SK-N-SH treated with all-trans-retinoic acid at 6 μM for 48 hours (cell line): ENCODE measurements at regions not wholly inside any gene's neighbourhood (a gene's known extent, or its start where the extent isn't known, plus 50 kb on each side); places are given as distances from the start of the nearest gene placed in this dataset.
A peak's percentile ranks its signal among the peaks of the same experiment; 100 is the strongest.

Experiments
- ATAC-seq: fragments of 200-7000 bp; cut with Tn5 transposase; 3 replicates; pipeline ENCODE4 v1.9.1; 2020; ENCODE audit warnings: mild to moderate bottlenecking, moderate library complexity
- ARNTL ChIP-seq: fragments of 450-650 bp; formaldehyde crosslinking; IDR thresholded peaks from 2 replicates; pipeline ENCODE4 v1.5.0; 2020; ENCODE audit warnings: low read depth, mild to moderate bottlenecking, moderate library complexity, borderline replicate concordance
- BACH2 ChIP-seq: fragments of 250-450 bp; sonication (Bioruptor Pico); IDR thresholded peaks from 2 replicates; pipeline ENCODE4 v1.9.0; 2021; ENCODE audit warnings: mild to moderate bottlenecking, borderline replicate concordance
- CSDC2 ChIP-seq: fragments of 250-450 bp; sonication (Bioruptor Pico); IDR thresholded peaks from 2 replicates; pipeline ENCODE4 v1.5.0; 2020; ENCODE audit warnings: mild to moderate bottlenecking, moderate library complexity
- GLIS3 ChIP-seq: fragments of 250-450 bp; sonication (Bioruptor Pico); IDR thresholded peaks from 2 replicates; pipeline ENCODE4 v1.5.0; 2020; ENCODE audit warnings: mild to moderate bottlenecking, moderate library complexity
- OSR1 ChIP-seq: fragments of 250-450 bp; sonication (Bioruptor Pico); IDR thresholded peaks from 2 replicates; pipeline ENCODE4 v1.8.0; 2022; ENCODE audit warnings: moderate library complexity, mild to moderate bottlenecking, inconsistent platforms
- PPARA ChIP-seq: fragments of 250-450 bp; sonication (Bioruptor Pico); IDR thresholded peaks from 2 replicates; pipeline ENCODE4 v1.5.0; 2020; ENCODE audit warnings: mild to moderate bottlenecking, borderline replicate concordance
- RARB ChIP-seq: fragments of 250-450 bp; sonication (Bioruptor Pico); IDR thresholded peaks from 2 replicates; pipeline ENCODE4 v1.8.0; 2021; ENCODE audit warnings: mild to moderate bottlenecking, moderate library complexity
- SNAI2 ChIP-seq: fragments of 250-450 bp; sonication (Bioruptor Pico); IDR thresholded peaks from 2 replicates; pipeline ENCODE4 v1.5.0; 2020; ENCODE audit warnings: mild to moderate bottlenecking, moderate library complexity
- TCF4 ChIP-seq: fragments of 250-450 bp; sonication (Bioruptor Pico); IDR thresholded peaks from 2 replicates; pipeline ENCODE4 v1.8.0; 2021; ENCODE audit warnings: mild to moderate bottlenecking, moderate library complexity, borderline replicate concordance
- TOX ChIP-seq: fragments of 250-450 bp; sonication (Bioruptor Pico); IDR thresholded peaks from 2 replicates; pipeline ENCODE4 v1.8.0; 2021; ENCODE audit warnings: mild to moderate bottlenecking, moderate library complexity, borderline replicate concordance
- ZC3H10 ChIP-seq: fragments of 250-450 bp; sonication (Bioruptor Pico); IDR thresholded peaks from 2 replicates; pipeline ENCODE4 v1.5.1; 2021; ENCODE audit warnings: mild to moderate bottlenecking, moderate library complexity
- ZFP3 ChIP-seq: fragments of 250-450 bp; sonication (Bioruptor Pico); IDR thresholded peaks from 2 replicates; pipeline ENCODE4 v1.5.0; 2020; ENCODE audit warnings: mild to moderate bottlenecking, moderate library complexity
- ZFP30 ChIP-seq: fragments of 450-650 bp; formaldehyde crosslinking; IDR thresholded peaks from 2 replicates; pipeline ENCODE4 v1.5.0; 2022; ENCODE audit warnings: mild to moderate bottlenecking, moderate library complexity
- ZNF565 ChIP-seq: fragments of 450-650 bp; formaldehyde crosslinking; conservative IDR thresholded peaks from 2 replicates; pipeline ENCODE4 v1.5.0; 2020; ENCODE audit warnings: low read depth, mild to moderate bottlenecking, moderate library complexity
- ZNF70 ChIP-seq: fragments of 450-650 bp; formaldehyde crosslinking; IDR thresholded peaks from 2 replicates; pipeline ENCODE4 v1.5.0; 2020; ENCODE audit warnings: mild to moderate bottlenecking, moderate library complexity
- ZNF8 ChIP-seq: fragments of 450-650 bp; formaldehyde crosslinking; IDR thresholded peaks from 2 replicates; pipeline ENCODE4 v1.5.0; 2020; ENCODE audit warnings: mild to moderate bottlenecking, moderate library complexity
- TF ChIP-seq, protein P1 (sequence below): fragments of 250-450 bp; sonication (Bioruptor Pico); IDR thresholded peaks from 2 replicates; pipeline ENCODE4 v1.8.0; 2021; ENCODE audit warnings: low read depth, mild to moderate bottlenecking, moderate library complexity, borderline replicate concordance
- TF ChIP-seq, protein P2 (sequence below): fragments of 250-450 bp; sonication (Bioruptor Pico); IDR thresholded peaks from 2 replicates; pipeline ENCODE4 v1.8.0; 2020; ENCODE audit warnings: mild to moderate bottlenecking, moderate library complexity, borderline replicate concordance
- TF ChIP-seq, protein P3 (sequence below): fragments of 250-450 bp; sonication (Bioruptor Pico); IDR thresholded peaks from 2 replicates; pipeline ENCODE4 v1.5.0; 2020; ENCODE audit warnings: mild to moderate bottlenecking, moderate library complexity
- TF ChIP-seq, protein P4 (sequence below): fragments of 250-450 bp; sonication (Bioruptor Pico); IDR thresholded peaks from 2 replicates; pipeline ENCODE4 v1.5.1; 2021; ENCODE audit warnings: mild to moderate bottlenecking, moderate library complexity

DNA sequence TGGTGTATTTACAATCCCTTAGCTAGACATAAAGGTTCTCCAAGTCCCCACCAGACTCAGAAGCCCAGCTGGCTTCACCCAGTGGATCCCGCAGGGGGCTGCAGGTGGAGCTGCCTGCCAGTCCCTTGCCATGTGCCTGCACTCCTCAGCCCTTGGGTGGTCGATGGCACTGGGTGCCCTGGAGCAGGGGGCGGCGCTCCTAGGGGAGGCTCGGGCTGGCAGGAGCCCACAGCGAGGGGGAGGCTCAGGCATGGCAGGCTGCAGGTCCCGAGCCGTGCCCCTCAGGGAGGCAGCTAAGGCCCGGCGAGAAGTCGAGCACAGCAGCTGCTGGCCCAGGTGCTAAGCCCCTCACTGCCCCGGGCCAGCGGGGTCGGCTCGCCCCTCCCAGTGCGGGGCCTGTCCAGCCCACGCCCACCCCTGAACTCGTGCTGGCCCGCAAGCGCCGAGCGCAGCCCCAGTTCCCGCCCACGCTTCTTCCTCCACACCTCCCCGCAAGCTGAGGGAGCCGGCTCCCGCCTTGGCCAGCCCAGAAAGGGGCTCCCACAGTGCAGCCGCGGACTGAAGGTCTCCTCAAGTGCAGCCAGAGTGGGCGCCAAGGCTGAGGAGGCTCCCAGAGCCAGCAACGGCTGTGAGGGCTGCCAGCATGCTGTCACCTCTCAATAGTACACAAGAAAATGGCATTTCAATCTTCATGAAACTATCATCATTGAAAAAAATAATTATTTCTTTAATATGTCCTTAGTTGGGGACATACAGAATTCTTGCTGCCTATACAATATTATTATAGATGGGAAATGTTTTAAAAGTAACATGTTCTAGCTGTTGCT is 189.1 kb downstream of the SLC7A11 start:
- peak; percentile 12 for ATAC-seq
- TF ChIP-seq ZNF565 (CRISPR knock-in tag) = no peak
- TF ChIP-seq ZFP30 (CRISPR knock-in tag) = no peak
- TF ChIP-seq, protein P1, sequence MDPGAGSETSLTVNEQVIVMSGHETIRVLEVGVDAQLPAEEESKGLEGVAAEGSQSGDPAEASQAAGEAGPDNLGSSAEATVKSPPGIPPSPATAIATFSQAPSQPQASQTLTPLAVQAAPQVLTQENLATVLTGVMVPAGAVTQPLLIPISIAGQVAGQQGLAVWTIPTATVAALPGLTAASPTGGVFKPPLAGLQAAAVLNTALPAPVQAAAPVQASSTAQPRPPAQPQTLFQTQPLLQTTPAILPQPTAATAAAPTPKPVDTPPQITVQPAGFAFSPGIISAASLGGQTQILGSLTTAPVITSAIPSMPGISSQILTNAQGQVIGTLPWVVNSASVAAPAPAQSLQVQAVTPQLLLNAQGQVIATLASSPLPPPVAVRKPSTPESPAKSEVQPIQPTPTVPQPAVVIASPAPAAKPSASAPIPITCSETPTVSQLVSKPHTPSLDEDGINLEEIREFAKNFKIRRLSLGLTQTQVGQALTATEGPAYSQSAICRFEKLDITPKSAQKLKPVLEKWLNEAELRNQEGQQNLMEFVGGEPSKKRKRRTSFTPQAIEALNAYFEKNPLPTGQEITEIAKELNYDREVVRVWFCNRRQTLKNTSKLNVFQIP (CRISPR knock-in tag) = no peak
- no peak for TF ChIP-seq GLIS3 (CRISPR knock-in tag)
- TF ChIP-seq TOX (CRISPR knock-in tag) = no peak
- TF ChIP-seq, protein P2, sequence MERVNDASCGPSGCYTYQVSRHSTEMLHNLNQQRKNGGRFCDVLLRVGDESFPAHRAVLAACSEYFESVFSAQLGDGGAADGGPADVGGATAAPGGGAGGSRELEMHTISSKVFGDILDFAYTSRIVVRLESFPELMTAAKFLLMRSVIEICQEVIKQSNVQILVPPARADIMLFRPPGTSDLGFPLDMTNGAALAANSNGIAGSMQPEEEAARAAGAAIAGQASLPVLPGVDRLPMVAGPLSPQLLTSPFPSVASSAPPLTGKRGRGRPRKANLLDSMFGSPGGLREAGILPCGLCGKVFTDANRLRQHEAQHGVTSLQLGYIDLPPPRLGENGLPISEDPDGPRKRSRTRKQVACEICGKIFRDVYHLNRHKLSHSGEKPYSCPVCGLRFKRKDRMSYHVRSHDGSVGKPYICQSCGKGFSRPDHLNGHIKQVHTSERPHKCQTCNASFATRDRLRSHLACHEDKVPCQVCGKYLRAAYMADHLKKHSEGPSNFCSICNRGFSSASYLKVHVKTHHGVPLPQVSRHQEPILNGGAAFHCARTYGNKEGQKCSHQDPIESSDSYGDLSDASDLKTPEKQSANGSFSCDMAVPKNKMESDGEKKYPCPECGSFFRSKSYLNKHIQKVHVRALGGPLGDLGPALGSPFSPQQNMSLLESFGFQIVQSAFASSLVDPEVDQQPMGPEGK (CRISPR knock-in tag) = no peak
- TF ChIP-seq ARNTL = no peak
- no peak for TF ChIP-seq RARB (CRISPR knock-in tag)
- no peak for TF ChIP-seq SNAI2 (CRISPR knock-in tag)
- TF ChIP-seq PPARA = no peak
- TF ChIP-seq ZFP3 (CRISPR knock-in tag) = no peak
- TF ChIP-seq ZNF70 = no peak

DNA sequence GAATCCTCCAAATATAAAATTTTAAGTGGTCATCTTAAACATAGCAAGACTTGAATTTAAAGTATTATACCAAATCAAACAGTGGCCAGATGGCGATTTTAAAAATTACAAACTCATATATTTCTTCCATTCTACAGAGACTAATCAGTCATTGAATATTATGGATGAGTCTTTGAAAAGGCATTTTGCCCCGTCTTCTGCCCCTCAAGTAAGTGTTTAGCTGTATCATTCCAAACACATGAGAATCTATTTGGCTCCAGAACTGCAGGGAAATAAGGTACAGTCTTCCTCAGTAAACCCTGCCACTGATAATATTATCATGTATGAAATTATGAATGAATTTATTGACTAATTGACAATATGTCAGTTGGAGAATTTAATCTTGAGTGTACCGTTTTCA is 191.0 kb downstream of the SLC7A11 start:
- ATAC-seq = peak; percentile 23; the same call in 1 of the 3 replicates
- TF ChIP-seq ZNF70 = no peak
- no peak for TF ChIP-seq OSR1 (CRISPR knock-in tag)
- TF ChIP-seq, protein P3, sequence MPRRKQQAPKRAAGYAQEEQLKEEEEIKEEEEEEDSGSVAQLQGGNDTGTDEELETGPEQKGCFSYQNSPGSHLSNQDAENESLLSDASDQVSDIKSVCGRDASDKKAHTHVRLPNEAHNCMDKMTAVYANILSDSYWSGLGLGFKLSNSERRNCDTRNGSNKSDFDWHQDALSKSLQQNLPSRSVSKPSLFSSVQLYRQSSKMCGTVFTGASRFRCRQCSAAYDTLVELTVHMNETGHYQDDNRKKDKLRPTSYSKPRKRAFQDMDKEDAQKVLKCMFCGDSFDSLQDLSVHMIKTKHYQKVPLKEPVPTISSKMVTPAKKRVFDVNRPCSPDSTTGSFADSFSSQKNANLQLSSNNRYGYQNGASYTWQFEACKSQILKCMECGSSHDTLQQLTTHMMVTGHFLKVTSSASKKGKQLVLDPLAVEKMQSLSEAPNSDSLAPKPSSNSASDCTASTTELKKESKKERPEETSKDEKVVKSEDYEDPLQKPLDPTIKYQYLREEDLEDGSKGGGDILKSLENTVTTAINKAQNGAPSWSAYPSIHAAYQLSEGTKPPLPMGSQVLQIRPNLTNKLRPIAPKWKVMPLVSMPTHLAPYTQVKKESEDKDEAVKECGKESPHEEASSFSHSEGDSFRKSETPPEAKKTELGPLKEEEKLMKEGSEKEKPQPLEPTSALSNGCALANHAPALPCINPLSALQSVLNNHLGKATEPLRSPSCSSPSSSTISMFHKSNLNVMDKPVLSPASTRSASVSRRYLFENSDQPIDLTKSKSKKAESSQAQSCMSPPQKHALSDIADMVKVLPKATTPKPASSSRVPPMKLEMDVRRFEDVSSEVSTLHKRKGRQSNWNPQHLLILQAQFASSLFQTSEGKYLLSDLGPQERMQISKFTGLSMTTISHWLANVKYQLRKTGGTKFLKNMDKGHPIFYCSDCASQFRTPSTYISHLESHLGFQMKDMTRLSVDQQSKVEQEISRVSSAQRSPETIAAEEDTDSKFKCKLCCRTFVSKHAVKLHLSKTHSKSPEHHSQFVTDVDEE (CRISPR knock-in tag) = no peak
- TF ChIP-seq, protein P1 (CRISPR knock-in tag) = no peak
- no peak for TF ChIP-seq RARB (CRISPR knock-in tag)
- no peak for TF ChIP-seq ARNTL
- no peak for TF ChIP-seq SNAI2 (CRISPR knock-in tag)
- TF ChIP-seq BACH2 (CRISPR knock-in tag) = no peak
- TF ChIP-seq TCF4 (CRISPR knock-in tag) = no peak
- TF ChIP-seq, protein P4, sequence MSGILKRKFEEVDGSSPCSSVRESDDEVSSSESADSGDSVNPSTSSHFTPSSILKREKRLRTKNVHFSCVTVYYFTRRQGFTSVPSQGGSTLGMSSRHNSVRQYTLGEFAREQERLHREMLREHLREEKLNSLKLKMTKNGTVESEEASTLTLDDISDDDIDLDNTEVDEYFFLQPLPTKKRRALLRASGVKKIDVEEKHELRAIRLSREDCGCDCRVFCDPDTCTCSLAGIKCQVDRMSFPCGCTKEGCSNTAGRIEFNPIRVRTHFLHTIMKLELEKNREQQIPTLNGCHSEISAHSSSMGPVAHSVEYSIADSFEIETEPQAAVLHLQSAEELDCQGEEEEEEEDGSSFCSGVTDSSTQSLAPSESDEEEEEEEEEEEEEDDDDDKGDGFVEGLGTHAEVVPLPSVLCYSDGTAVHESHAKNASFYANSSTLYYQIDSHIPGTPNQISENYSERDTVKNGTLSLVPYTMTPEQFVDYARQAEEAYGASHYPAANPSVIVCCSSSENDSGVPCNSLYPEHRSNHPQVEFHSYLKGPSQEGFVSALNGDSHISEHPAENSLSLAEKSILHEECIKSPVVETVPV (CRISPR knock-in tag) = no peak
- no peak for TF ChIP-seq ZFP3 (CRISPR knock-in tag)
- no peak for TF ChIP-seq GLIS3 (CRISPR knock-in tag)
- no peak for TF ChIP-seq CSDC2 (CRISPR knock-in tag)
- TF ChIP-seq ZNF8 (CRISPR knock-in tag) = no peak

DNA sequence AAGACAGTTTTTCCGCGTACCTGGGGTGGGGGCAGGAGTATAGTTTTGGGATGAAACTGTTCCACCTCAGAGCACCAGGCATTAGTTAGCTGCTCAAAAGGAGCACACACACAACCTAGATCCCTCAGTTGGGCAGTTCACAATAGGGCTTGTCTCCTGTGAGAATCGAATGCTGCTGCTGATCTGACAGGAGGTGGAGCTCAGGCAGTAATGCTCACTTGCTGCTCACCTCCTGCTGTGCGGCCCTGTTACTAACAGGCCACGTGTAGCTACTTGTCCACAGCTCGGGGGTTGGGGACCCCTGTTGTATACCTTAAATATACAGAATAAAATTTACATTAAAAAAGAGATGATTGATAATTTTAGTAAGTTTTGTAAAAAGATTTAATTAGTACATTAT is 191.5 kb downstream of the SLC7A11 start:
- ATAC-seq = no peak
- TF ChIP-seq OSR1 (CRISPR knock-in tag) (no peak), GLIS3 (CRISPR knock-in tag) (no peak), SNAI2 (CRISPR knock-in tag) (no peak), ZFP30 (CRISPR knock-in tag) (no peak), ZNF565 (CRISPR knock-in tag) (no peak), PPARA (no peak), TCF4 (CRISPR knock-in tag) (no peak), BACH2 (CRISPR knock-in tag) (no peak), ZC3H10 (CRISPR knock-in tag) (no peak)
- TF ChIP-seq, protein P1 (CRISPR knock-in tag) = no peak
- TF ChIP-seq, protein P3 (CRISPR knock-in tag) = no peak
